NCI-H1930 (cell line): ENCODE measurements at regions not wholly inside any gene's neighbourhood (a gene's known extent, or its start where the extent isn't known, plus 50 kb on each side); places are given as distances from the start of the nearest gene placed in this dataset.
"Not testable (repeated sequence)": the region's sequence is repeated elsewhere in the genome, so short reads cannot be mapped to it uniquely, and the experiment has no call there.

Source experiments
- DNase-seq, 2 experiments: peaks; one replicate each; lab custom pipeline; 2025; lab: John Stamatoyannopoulos, UW

DNA sequence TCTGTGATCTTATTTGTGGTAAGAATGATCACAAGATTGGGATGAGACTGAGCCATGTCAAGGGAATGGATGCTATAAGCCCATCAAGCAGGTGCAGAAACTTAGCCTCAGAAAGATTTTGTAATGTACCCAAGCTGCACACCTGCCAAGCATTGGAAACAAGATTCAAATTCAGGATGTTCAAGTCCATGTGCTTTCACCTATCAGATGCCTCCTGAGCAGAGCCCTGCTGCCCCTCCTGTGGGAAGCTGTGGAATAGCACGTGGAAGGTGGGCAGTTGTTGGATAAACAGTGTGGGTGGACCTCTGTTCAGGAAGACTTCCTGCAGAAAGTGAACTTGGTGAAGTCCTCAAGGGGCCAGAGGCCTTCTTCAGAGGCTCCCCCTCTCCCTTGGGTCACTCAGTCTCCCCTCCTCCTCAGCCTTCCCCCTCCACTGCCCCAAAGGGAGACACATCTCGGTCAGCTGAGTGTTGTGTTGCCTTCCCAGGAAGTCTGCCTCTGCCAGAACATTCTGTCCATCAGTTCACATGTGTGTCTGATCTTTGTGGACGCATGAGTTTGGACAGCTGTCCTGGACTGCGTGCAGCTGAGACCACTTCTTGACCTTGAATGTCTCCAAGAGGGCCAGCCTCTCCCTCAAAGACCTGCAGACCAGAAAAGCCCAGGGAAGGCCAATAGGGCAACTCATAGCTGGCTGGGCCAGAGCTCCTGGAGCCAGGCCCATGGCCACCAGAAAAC is 186.1 kb downstream of the INHBB start:
- DNase-seq: no peak

DNA sequence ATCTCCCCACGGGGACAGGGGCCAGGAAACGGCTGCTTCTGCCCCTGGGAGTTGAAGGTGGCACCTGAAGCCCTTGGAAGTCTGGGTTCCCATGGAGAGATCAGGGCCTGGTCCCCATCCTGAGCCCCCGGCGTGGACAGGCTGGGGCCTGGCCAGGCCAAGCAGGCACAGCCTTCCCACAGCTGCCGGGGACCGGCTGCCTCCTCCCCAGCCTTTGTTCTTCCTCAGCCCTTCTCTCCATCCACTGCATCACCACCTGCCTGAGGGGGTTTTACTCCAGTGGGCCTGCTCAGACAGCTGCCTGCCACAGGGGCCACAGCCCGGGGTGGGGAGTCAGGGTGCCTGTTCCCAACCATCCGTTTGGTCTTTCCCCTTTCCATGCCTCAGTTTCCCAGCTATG is 187.7 kb downstream of the INHBB start:
- DNase-seq: no peak

DNA sequence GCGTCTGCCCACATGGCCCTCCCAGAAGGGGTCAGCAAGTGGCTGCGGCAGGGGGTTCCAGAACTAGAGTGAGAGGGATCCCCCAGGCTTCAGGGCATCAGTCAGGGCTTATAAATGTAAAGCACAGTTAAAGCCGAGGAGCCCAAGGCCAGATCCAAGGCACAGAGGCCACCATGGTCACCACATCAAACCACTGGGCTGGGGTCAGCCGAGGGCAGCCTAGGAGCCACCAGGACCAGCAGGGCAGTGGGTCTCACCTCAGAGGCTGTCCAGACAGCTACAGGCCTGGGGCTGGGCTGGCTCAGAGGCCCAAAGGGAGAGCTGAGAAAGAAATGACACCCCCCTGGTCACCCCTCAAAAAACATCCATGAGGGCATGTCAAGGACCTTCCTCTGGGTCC is 188.5 kb downstream of the INHBB start:
- no peak for DNase-seq

DNA sequence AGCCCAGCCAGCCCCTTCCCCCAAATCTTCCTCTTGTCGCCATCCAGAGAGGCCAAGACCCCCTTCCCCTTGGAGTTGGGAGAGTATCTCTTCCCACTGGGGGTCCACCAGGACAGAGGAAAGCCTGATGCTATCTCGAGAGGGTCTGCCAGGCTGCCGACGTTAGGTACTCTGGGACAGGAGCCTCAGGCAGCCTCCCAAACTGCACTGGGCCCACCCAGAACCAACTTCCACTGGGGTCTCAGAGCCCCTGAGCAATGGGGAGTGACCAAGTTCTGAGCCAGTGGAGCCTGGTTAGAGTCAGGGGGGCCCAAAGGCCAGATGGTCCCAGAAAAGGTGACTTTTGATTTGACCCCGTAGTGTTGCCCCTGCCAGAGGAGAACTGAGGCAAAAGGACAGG is 189.1 kb downstream of the INHBB start:
- DNase-seq: no peak

DNA sequence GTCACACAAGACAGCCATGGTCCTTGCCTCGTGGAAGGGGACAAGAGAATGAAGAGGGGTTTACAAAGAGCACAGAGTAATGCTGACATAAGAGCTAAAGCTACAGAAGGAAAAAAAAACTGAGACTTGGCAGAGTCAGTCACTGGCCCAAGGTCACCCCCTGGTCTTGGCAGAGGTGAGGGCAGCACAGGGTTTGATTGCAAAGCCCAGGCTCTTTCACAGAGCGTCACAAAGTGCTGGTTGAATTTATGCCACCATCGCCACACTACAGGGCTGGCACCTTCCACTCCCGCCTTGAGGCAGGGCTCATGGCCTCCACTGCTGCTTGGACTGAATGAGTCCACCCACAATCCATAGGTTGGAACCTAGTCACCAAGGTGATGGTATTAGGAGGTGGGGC is 190.2 kb downstream of the INHBB start:
- no peak for DNase-seq

DNA sequence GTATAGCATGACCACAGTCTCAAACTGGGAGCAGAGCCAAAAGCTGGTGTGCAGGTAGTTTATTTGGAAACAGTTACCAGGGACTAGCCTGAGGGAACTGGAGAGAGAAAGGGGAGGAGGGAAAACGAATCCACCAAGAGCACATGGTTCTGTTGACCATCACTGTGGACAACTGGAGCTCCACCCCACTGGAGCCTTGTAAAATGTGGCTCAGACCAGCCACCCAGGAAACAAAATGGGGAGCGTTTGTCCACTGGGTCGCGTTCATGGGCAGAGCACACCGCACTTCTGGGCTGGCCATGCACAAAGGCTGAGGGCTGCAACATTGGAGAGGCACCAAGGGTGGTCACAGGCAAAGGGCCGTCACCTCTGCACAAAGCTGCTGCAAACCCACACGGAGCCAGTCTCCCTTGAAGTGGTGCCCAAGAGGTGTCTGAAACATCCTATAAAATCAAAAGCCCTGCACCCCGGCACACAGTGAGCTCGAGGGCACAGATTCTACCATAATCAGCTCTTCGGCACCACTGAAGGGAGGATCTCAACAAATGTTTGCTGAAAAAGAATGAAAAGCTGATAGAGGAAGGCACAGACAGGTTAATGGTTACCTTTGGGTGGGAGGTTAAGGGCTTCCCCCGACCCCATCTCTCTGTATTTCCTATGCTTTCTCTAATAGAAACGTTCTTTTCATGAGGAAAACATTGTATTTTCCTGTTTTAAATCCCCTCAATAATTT is 192.9 kb downstream of the INHBB start:
- no peak for DNase-seq

DNA sequence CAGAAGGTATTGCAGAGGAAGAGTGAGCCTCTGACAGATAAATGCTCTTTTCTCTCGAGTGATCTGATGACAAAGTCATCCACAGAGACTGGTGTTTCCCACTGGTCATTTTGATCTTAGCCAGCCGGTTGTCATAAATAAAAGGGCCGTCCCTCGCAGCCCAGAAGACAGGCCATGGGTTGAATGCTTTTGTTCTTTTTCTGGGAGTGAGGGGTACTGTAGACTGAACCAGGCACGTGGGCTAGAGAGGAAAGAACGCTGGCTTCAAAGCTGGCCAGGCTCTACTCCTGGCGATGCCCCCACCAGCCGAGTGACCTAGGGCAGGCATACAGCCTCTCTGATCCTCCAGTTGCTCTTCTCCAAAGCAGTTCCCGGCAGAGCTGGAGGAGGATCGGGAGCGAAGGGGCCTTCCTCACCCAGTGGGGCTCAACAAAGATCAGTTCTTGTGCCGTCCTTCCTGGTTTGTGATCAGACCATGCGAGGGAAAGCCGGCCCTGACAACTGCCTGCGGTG is 193.5 kb downstream of the INHBB start:
- DNase-seq: no peak

DNA sequence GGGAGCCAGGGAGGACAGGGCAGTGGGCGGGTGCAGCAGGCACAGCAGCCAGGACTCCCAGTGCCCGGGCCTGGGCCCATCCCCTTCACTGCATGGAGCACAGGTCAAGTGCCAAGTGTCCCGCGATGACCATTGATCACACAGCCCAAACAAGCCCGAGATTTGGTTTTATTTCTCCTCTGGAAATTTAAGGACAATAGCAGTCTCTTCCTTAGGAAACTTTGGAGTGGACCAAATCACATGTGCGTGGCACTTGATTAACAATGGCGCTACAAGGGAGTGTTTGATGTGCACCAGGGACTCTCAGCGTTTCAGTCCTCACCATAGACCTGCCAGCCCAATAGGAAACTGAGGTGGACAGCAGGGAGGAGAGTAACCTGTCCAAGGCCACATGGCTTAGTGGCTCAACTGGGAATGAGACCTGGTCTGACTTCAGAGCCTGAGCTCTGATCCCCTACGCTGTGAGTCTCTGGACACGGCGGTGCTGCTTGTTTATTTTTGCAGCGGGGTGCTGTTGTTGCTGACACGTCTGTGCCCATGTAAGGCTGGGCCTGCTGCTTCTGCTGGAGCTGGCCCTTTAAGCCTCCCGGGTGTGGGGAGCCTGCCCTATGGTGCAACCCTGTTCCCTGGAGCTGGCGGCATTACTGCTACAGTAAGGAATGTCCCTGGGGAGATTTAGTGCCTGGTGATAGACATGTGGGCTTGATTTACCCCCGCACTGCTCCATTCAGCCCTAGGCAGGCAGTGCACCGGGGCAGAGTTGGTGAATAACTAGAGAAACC is 194.2 kb downstream of the INHBB start:
- DNase-seq: no peak

DNA sequence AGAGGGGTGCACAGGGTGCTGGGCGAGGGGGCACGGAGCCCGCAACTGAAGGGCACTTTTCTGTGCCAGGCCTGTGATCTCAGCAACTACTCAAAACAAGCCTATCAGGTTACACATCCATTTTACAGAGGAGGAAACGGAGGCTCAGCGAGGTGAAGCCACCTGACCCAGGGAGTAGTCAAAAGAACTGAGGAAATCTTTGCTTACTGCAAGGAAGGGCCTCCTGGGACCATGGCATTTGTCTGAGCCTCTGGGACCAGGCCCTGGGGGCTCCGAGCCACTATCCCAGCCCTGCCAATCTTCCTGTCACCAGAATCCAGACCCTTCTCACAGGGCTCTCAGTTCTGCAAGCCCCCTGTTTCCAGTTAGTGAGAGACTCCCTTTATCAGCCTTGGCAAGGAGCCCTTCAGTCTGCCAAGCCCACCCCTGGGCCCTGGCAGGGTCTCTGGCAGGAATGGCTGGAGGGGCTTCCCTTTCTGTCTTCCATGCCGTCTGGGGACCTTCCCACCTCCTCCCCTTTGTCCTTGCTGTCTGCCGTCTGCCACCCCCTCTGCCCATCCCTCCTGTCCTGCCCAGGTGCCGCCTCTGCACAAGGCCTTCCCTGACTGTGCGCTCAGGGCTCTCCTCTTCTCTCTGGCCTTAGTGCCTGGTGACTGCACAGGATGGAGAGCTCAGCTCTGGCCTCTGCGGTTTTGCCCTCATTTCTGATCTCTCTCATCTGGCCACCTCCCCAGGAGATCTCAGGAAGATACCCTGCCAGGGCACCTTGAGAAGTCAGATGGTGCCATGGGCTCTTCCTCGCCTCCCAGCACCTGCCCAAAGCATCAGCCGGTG is 194.7 kb upstream of the GLI2 start:
- no peak for DNase-seq

DNA sequence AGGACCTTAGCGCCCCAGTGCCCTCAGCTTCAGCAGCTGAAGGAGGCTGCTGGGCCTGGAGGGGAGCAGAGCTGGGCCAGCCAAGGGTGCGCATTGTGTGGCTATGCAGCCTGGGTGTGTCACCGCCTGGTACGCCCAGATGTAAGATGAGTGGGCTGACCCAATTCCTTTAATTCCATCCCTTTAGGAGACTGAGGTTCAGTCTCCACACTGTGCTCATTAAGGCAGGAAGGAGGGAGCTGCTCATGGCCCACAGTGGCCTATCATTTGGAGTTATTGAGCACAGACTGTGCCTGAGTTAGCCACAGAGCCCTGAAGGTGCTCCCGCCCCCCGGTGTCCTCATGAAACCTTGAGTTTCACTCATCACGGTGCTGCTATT is 194.1 kb upstream of the GLI2 start:
- no peak for DNase-seq

DNA sequence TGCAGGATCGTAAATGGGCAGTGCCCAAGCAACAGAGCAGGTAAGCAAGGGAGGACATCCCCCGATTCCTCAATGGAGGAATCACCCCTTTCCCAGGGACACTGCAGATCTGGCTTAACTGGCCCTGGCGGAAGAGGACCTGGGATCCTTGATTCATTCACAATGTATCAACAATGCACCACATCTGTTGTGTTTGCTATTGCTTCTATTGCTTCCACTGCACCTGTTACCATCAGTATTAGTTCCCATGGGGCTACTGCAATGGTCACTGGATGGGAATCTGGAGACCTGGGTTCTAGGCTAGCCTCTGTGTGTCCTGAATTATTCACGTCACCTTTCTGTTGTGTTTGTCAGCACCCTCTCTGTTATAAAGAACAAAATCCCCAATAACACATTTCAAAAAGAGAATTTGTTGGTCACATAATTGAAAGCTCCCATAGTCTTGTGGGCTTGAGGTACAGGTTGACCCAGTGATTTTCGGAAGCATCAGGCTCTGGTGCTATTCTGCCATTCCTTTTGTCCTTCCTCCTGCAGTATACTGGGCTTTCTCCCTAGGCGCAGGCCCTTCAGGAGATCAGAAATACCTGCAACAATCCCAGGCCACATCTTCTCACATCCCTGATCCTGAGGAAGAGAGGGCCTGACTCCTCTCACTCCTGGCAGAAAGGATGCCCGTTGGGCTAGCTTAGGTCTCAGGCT is 193.5 kb upstream of the GLI2 start:
- no peak for DNase-seq

DNA sequence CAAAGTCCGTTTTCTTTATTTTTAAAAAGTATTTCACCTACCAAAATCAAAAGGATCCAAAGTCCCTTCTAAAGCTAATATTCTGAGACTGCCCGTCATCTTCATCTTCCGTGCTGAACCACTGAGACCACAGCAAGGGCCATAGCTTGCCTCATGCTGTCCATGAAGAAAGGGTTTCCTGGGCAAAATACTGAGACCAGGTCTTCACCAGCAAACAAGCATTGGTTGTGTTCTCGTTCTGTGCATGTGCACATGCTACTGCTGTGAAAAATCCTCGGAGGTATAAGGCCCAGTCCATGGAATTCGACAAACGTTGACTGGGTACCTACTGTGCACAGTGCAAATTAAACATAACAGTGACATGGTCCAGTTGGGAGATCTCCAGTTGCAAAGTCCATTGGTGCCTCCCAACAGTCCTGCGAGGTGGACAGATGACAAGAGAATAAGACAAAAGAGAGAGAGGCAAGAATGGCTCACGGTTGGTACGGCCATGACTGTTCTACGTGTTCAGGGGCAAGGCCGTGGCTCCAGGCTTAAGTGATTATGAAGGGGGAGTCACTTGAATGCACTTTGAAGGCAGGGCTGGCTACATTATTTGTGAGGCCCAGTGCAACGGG is 192.6 kb upstream of the GLI2 start:
- no peak for DNase-seq

DNA sequence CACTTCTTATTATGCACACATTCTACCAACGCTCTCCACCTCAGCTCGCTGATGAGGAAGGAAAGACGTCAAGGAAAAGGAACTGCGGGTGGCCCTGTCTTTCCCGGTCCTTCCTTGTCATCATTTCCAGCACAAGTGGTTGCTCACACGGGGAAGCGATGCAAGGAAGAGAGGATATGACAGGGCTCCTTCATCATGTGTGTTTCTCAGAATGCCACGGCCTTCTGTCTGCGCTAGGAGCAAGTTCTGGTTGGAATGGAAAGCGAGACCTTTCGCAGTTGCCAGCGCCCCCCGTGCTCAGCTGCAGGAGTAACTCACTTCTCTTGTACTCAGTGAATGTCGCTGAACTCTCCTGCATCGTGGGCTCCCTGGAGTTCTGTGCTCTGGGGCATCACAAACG is 191.8 kb upstream of the GLI2 start:
- DNase-seq: no peak

DNA sequence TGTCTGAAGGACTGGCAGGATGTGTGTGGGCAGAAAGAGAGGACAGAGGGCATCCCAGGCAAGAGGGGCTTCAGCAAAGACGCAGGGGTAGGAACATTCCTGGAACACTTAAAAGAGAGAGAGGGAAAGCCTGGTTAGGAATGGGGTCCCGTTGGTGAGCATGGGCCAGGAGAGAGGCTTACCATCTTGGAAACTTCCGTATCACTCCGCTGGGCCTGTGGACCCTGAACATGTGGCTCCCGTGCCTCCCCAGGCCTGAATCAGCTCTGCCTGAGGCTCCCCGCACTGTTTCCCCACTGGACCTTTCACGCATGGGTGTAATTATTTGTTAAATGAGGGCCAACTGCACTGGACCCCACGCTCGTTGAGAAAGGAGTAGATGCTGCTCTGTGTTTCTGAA is 191.1 kb upstream of the GLI2 start:
- DNase-seq: no peak

DNA sequence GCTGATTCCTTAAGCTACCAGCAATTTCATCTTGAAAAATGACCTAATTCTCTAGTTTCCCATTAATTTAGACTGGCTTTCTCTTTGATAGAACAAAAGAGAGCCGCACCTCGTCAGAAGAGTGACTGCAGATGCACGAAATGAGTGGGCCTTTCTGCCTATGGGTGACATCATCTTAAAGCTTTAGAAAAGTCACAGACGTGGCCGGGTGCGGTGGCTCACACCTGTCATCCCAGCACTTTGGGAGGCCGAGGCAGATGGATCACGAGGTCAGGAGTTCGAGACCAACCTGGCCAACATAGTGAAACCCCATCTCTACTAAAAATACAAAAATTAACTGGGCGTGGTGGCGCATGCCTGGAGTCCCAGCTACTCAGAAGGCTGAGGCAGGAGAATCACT is 190.7 kb upstream of the GLI2 start:
- not testable (repeated sequence) for DNase-seq

DNA sequence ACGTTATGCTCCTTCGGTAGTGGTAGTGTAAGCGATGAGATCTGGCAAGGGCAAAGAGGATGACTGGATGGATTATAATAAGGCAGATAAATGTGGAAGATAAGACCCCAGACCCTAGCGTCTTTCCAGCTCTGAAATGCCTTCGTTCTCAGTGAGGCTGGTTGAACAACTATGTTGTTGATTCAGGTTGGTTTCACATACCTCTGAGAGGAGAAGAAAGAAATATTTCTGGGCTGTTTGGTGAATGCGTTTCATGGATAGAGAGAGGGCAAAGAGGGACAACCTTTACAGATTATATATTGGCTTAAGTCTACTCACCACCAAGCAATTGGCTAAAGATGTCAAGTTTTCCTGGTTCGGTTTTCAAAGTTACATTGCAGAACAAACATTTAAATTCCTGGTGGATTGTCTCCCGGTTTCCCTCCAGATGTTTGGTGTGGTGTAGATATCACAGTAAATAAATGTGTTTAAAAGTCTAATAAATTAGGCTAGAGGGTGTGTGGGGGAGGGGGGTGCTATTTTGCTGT is 190.1 kb upstream of the GLI2 start:
- DNase-seq: no peak

DNA sequence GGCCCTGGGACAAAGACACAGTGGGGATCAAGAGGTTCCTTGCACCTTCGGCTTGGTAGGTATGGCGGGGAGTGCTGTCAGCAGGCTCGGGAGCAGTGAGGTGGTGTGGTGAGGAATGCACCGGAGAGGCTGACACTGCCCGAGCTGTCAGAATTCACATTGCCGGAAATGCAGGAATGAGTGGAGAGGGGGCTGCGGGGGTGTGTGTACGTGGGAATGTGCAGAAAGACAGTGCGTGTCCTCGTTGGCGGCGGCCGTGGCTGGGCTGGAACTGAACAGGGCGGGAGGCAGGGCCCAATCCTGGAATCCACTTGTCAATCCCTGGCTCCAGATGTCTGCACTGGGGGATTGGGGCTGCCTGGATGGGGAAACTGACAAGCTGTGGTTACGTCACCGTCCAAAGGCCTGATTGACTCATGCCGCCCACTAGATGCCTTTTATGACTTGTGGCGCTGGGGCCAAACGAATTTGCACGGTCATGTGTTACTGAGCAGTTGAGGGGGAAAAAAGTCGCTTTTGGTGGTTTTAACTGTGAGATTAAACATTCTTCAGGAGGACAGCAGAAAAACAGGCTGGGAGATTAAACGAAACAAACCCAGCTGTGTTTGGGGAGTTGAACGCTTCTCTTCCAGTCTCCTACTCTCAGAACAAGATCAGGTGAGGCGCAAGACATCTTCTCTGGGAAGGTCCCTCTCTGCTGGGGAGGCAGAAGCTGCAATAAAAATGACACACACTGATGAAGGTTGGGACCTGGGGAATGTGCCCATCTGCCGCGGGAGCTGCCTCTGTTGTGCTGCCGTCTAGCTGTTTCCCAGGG is 189.4 kb upstream of the GLI2 start:
- DNase-seq: no peak

DNA sequence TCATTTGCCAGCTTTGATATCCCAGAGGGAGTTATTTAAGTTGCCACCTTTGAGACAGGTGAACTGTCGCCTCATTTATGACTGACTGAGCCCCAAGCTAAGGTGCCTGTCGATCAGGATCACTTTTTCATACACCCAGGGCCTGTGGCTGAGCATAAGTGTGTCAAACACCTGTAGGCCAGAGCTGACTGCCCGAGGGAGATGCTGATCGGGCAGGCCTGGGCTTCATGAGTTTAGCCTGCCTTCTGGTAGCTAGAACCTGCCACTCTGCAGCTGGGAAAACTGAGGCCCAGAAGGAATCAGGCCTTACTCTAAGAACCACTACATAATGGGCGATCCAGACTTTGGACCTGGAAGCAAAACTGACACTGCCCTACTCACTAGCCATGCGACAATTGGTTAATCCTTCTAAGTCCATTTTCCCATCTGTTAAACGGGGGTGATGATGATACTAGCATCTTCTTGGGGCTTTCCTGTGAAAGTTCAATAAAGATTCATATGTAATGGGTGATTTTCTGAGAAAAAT is 188.7 kb upstream of the GLI2 start:
- DNase-seq: no peak

DNA sequence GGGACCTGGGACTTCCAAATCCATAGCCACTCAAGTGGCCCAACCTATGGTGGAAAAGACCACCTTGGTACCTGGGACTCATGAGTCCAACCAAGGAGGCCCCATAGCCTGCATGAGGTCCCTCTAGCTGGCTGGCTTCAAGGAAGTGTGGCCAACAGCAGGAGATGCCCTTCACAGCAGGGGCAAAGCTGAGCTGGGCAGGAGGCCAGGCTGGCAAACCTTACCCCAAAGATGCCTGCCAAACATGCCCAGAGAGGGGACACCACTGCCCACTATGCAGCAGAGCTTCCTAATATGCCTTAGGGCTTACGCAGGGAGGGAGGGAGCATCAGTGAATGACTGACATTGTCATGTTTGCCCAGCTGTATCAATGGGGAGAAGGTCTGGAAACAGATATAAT is 188.0 kb upstream of the GLI2 start:
- no peak for DNase-seq
